WTC11 (cell line): ENCODE measurements at regions not wholly inside any gene's neighbourhood (a gene's known extent, or its start where the extent isn't known, plus 50 kb on each side); places are given as distances from the start of the nearest gene placed in this dataset.

ENCODE experiments used
- ATAC-seq: fragments of 200-7000 bp; cut with Tn5 transposase; 2 replicates; pipeline ENCODE4 v1.10.0; 2021; ENCODE audit warnings: mild to moderate bottlenecking, moderate library complexity
- CTCF ChIA-PET: fragments of 300-600 bp; sonication (Branson Sonifier 250); formaldehyde crosslinking; loops from one replicate; lab custom pipeline; 2021; ENCODE audit warnings: antibody characterized with exemption; lab: Charles Lee
- POLR2A ChIA-PET: fragments of 350-600 bp; sonication (Branson Sonifier 250); formaldehyde crosslinking; loops from one replicate; lab custom pipeline; 2021; ENCODE audit warnings: antibody characterized with exemption; lab: Charles Lee
- DNase-seq: peaks from one replicate; pipeline ENCODE4 v3.0.0; 2021; ENCODE audit warnings: low spot score
- H3K27ac Mint-ChIP-seq: 2 replicates; pipeline ENCODE4 v1.8.0; 2021; ENCODE audit warnings: mixed read lengths
- H3K27me3 Mint-ChIP-seq: 2 replicates; pipeline ENCODE4 v1.8.0; 2021; ENCODE audit warnings: low read depth, mild to moderate bottlenecking, moderate library complexity, mixed read lengths
- H3K36me3 Mint-ChIP-seq: 2 replicates; pipeline ENCODE4 v1.8.0; 2021; ENCODE audit warnings: mixed read lengths
- H3K4me1 Mint-ChIP-seq: 2 replicates; pipeline ENCODE4 v1.8.0; 2022; ENCODE audit warnings: mixed read lengths
- H3K4me3 Mint-ChIP-seq: 2 replicates; pipeline ENCODE4 v1.8.0; 2021; ENCODE audit warnings: mild to moderate bottlenecking, moderate library complexity, mixed read lengths
- H3K9me3 Mint-ChIP-seq: 2 replicates; pipeline ENCODE4 v1.8.0; 2021; ENCODE audit warnings: mixed read lengths
- ATF3 ChIP-seq: sonication (generic); formaldehyde crosslinking; conservative IDR thresholded peaks from 2 replicates; pipeline ENCODE4 v1.8.1; 2022; ENCODE audit warnings: mild to moderate bottlenecking, missing genetic modification reagents
- CDX4 ChIP-seq: fragments of 250-450 bp; sonication (Bioruptor Pico); IDR thresholded peaks from 2 replicates; pipeline ENCODE4 v1.9.0; 2021; ENCODE audit warnings: moderate library complexity, mild to moderate bottlenecking, inconsistent platforms, borderline replicate concordance
- E2F4 ChIP-seq: sonication (generic); formaldehyde crosslinking; IDR thresholded peaks from 2 replicates; pipeline ENCODE4 v1.8.1; 2022; ENCODE audit warnings: low read depth, mild to moderate bottlenecking, moderate library complexity, missing genetic modification reagents, borderline replicate concordance
- FOXP4 ChIP-seq: sonication (generic); formaldehyde crosslinking; IDR thresholded peaks from 2 replicates; pipeline ENCODE4 v1.8.0; 2022; ENCODE audit warnings: mild to moderate bottlenecking, missing genetic modification reagents
- GRHL2 ChIP-seq: fragments of 250-450 bp; sonication (Bioruptor Pico); IDR thresholded peaks from 2 replicates; pipeline ENCODE4 v1.8.0; 2022; ENCODE audit warnings: mild to moderate bottlenecking, moderate library complexity; ENCODE audit not compliant: insufficient replicate concordance, severe bottlenecking
- GTF2I ChIP-seq: fragments of 250-450 bp; sonication (Bioruptor Pico); conservative IDR thresholded peaks from 2 replicates; pipeline ENCODE4 v1.4.0; 2021; ENCODE audit warnings: mild to moderate bottlenecking
- HMGA2 ChIP-seq: fragments of 250-450 bp; sonication (Bioruptor Pico); IDR thresholded peaks from 2 replicates; pipeline ENCODE4 v1.4.0; 2021; ENCODE audit warnings: mild to moderate bottlenecking, moderate library complexity
- IRF2 ChIP-seq: sonication (generic); formaldehyde crosslinking; IDR thresholded peaks from 2 replicates; pipeline ENCODE4 v1.8.0; 2022; ENCODE audit warnings: low read depth, missing genetic modification reagents, borderline replicate concordance
- MLX ChIP-seq: sonication (generic); formaldehyde crosslinking; IDR thresholded peaks from 2 replicates; pipeline ENCODE4 v1.8.1; 2023; ENCODE audit warnings: mild to moderate bottlenecking, missing genetic modification reagents, moderate library complexity
- NR3C1 ChIP-seq: sonication (generic); formaldehyde crosslinking; conservative IDR thresholded peaks from 2 replicates; pipeline ENCODE4 v1.8.1; 2023; ENCODE audit warnings: low read depth, mild to moderate bottlenecking, missing genetic modification reagents
- OVOL2 ChIP-seq: fragments of 250-450 bp; sonication (Bioruptor Pico); IDR thresholded peaks from 2 replicates; pipeline ENCODE4 v1.9.0; 2021; ENCODE audit warnings: mild to moderate bottlenecking, borderline replicate concordance
- SMAD3 ChIP-seq: sonication (generic); formaldehyde crosslinking; IDR thresholded peaks from 2 replicates; pipeline ENCODE4 v1.8.0; 2022; ENCODE audit warnings: missing genetic modification reagents, mild to moderate bottlenecking, borderline replicate concordance
- SMAD4 ChIP-seq: sonication (generic); formaldehyde crosslinking; IDR thresholded peaks from 2 replicates; pipeline ENCODE4 v1.8.0; 2022; ENCODE audit warnings: mild to moderate bottlenecking, missing genetic modification reagents
- SP1 ChIP-seq: sonication (generic); formaldehyde crosslinking; conservative IDR thresholded peaks from 2 replicates; pipeline ENCODE4 v1.8.1; 2022; ENCODE audit warnings: missing genetic modification reagents
- STAT6 ChIP-seq: sonication (generic); formaldehyde crosslinking; conservative IDR thresholded peaks from 2 replicates; pipeline ENCODE4 v1.8.1; 2023; ENCODE audit warnings: mild to moderate bottlenecking, low read depth, missing genetic modification reagents, moderate library complexity
- TEAD1 ChIP-seq: sonication (generic); formaldehyde crosslinking; IDR thresholded peaks from 2 replicates; pipeline ENCODE4 v1.8.0; 2022; ENCODE audit warnings: mild to moderate bottlenecking, missing genetic modification reagents
- TEAD4 ChIP-seq: sonication (generic); formaldehyde crosslinking; IDR thresholded peaks from 2 replicates; pipeline ENCODE4 v1.8.0; 2022; ENCODE audit warnings: mild to moderate bottlenecking, missing genetic modification reagents
- USF2 ChIP-seq: sonication (generic); formaldehyde crosslinking; IDR thresholded peaks from 2 replicates; pipeline ENCODE4 v1.8.1; 2023; ENCODE audit warnings: mild to moderate bottlenecking, missing genetic modification reagents, moderate library complexity
- ZNF121 ChIP-seq: sonication (generic); formaldehyde crosslinking; IDR thresholded peaks from 2 replicates; pipeline ENCODE4 v1.8.0; 2023; ENCODE audit warnings: missing genetic modification reagents
- TF ChIP-seq, protein P1 (sequence below): fragments of 200-600 bp; IDR thresholded peaks from 2 replicates; pipeline ENCODE4 v1.8.0; 2022; ENCODE audit warnings: antibody characterized with exemption
- TF ChIP-seq, protein P2 (sequence below): sonication (generic); formaldehyde crosslinking; IDR thresholded peaks from 2 replicates; pipeline ENCODE4 v1.8.1; 2022; ENCODE audit warnings: mild to moderate bottlenecking, missing genetic modification reagents, moderate library complexity, borderline replicate concordance

- ChIA-PET CTCF (no interaction called here), POLR2A (no interaction called here)
- DNase-seq = no peak
- H3K4me1 Mint-ChIP-seq = peaks cover 22% of the 10 kb centered on the region
- H3K27me3 Mint-ChIP-seq = peaks cover 25% of the 10 kb centered on the region
- ATAC-seq = no peak
- H3K9me3 Mint-ChIP-seq = no peaks in the 10 kb centered on the region
- no peak overlapping the region for H3K4me3 Mint-ChIP-seq
- no peaks in the 10 kb centered on the region for H3K36me3 Mint-ChIP-seq
- no peak overlapping the region for H3K27ac Mint-ChIP-seq
- TF ChIP-seq STAT6 (no peak), HMGA2 (CRISPR knock-in tag) (peak; percentile 90), ATF3 (CRISPR knock-in tag) (no peak)
These were observed 673.9 kb upstream of the ACVR2A start for GRCh38 chr2:147170932-147171331.

DNA sequence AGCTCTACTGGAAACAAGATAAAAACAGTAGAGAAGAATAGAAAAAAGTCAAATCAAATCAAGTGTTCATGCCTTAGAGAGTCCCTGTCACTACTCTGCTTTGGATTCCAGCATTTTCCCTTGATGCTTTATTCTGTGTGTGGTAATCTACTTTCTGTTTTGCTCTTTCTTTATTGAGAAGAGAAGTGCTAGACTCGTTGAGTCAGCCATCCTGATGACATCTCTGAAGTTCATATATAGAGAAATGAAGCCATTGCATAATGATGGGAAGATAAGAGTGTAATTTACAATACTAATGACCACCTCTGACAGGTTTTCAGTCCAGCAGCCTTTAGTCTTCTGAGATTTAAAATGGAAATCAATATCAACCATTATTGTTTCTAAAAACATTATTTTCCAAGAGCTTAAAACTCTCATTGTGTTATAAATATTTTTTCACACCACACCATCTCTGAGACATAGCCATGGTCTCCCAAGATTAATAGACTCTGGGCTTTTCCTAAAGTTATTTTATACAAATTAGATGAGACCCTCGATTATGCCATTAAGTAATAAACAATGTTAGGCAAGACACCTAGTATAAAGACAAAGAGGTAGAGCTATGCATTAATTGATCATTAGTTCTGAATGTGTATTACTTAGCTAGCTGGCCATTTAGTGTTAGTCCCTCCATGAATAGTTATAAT, 679.0 kb upstream of the ACVR2A start:
- Mint-ChIP-seq H3K4me1 (no peaks in the 10 kb centered on the region), H3K27me3 (no peaks in the 10 kb centered on the region), H3K9me3 (no peaks in the 10 kb centered on the region), H3K4me3 (no peak overlapping the region), H3K36me3 (no peaks in the 10 kb centered on the region), H3K27ac (no peak overlapping the region)
- DNase-seq = no peak
- ChIA-PET POLR2A (no interaction called here), CTCF (no interaction called here)
- ATAC-seq = no peak
- TF ChIP-seq GRHL2 (CRISPR knock-in tag) = no peak
- no peak for TF ChIP-seq NR3C1 (CRISPR knock-in tag)
- TF ChIP-seq FOXP4 = no peak
- TF ChIP-seq OVOL2 (CRISPR knock-in tag) = no peak
- no peak for TF ChIP-seq CDX4 (CRISPR knock-in tag)
- TF ChIP-seq TEAD1 (CRISPR knock-in tag) = no peak
- no peak for TF ChIP-seq TEAD4 (CRISPR knock-in tag)
- TF ChIP-seq, protein P1, sequence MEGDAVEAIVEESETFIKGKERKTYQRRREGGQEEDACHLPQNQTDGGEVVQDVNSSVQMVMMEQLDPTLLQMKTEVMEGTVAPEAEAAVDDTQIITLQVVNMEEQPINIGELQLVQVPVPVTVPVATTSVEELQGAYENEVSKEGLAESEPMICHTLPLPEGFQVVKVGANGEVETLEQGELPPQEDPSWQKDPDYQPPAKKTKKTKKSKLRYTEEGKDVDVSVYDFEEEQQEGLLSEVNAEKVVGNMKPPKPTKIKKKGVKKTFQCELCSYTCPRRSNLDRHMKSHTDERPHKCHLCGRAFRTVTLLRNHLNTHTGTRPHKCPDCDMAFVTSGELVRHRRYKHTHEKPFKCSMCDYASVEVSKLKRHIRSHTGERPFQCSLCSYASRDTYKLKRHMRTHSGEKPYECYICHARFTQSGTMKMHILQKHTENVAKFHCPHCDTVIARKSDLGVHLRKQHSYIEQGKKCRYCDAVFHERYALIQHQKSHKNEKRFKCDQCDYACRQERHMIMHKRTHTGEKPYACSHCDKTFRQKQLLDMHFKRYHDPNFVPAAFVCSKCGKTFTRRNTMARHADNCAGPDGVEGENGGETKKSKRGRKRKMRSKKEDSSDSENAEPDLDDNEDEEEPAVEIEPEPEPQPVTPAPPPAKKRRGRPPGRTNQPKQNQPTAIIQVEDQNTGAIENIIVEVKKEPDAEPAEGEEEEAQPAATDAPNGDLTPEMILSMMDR = no peak
- TF ChIP-seq IRF2 (CRISPR knock-in tag) = no peak
- TF ChIP-seq HMGA2 (CRISPR knock-in tag) = no peak
- TF ChIP-seq E2F4 = no peak
- no peak for TF ChIP-seq ZNF121 (CRISPR knock-in tag)
- TF ChIP-seq SP1 (CRISPR knock-in tag) = no peak
- no peak for TF ChIP-seq USF2 (CRISPR knock-in tag)
- TF ChIP-seq SMAD4 = no peak
- TF ChIP-seq, protein P2, sequence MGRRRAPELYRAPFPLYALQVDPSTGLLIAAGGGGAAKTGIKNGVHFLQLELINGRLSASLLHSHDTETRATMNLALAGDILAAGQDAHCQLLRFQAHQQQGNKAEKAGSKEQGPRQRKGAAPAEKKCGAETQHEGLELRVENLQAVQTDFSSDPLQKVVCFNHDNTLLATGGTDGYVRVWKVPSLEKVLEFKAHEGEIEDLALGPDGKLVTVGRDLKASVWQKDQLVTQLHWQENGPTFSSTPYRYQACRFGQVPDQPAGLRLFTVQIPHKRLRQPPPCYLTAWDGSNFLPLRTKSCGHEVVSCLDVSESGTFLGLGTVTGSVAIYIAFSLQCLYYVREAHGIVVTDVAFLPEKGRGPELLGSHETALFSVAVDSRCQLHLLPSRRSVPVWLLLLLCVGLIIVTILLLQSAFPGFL (CRISPR knock-in tag) = no peak
- TF ChIP-seq MLX (CRISPR knock-in tag) = no peak
- TF ChIP-seq GTF2I = no peak
- TF ChIP-seq SMAD3 (CRISPR knock-in tag) = no peak
